NOMO-1 treated with dmso at 0.1 percent for 144 hours (cell line): ENCODE measurements at regions not wholly inside any gene's neighbourhood (a gene's known extent, or its start where the extent isn't known, plus 50 kb on each side); places are given as distances from the start of the nearest gene placed in this dataset.

ENCODE experiments used
- DNase-seq: peaks from one replicate; lab custom pipeline; 2025; ENCODE audit not compliant: unreplicated experiment; lab: John Stamatoyannopoulos, UW

- DNase-seq = no peak
Observed at GRCh38 chr4:159003420-159004253, 99.2 kb upstream of the RAPGEF2 start.

GRCh38 chr4:159006202-159006601 is 96.7 kb upstream of the RAPGEF2 start:
- no peak for DNase-seq

GRCh38 chr4:159008671-159009070 is 94.2 kb upstream of the RAPGEF2 start:
- no peak for DNase-seq

- no peak for DNase-seq
Observed at GRCh38 chr4:159009521-159009920, 93.4 kb upstream of the RAPGEF2 start.

GRCh38 chr4:159010100-159010499 is 92.8 kb upstream of the RAPGEF2 start:
- DNase-seq = no peak

- DNase-seq = no peak
Observed at GRCh38 chr4:159010563-159011260, 92.2 kb upstream of the RAPGEF2 start.

GRCh38 chr4:159012381-159012780 is 90.5 kb upstream of the RAPGEF2 start:
- no peak for DNase-seq

- DNase-seq = no peak
Observed at GRCh38 chr4:159013692-159014091, 89.2 kb upstream of the RAPGEF2 start.

- no peak for DNase-seq
Observed at GRCh38 chr4:159014859-159015258, 88.0 kb upstream of the RAPGEF2 start.

- no peak for DNase-seq
Observed at GRCh38 chr4:159015841-159016240, 87.0 kb upstream of the RAPGEF2 start.

GRCh38 chr4:159016593-159017024 is 86.3 kb upstream of the RAPGEF2 start:
- DNase-seq = no peak

GRCh38 chr4:159017323-159018026 is 85.4 kb upstream of the RAPGEF2 start:
- DNase-seq = no peak

- DNase-seq = no peak
Observed at GRCh38 chr4:159018062-159018629, 84.7 kb upstream of the RAPGEF2 start.

GRCh38 chr4:159019356-159019755 is 83.5 kb upstream of the RAPGEF2 start:
- DNase-seq = no peak

- DNase-seq = no peak
Observed at GRCh38 chr4:159021597-159022385, 81.1 kb upstream of the RAPGEF2 start.

GRCh38 chr4:159023741-159024140 is 79.1 kb upstream of the RAPGEF2 start:
- DNase-seq = no peak

GRCh38 chr4:159024266-159024665 is 78.6 kb upstream of the RAPGEF2 start:
- no peak for DNase-seq

GRCh38 chr4:159024828-159025227 is 78.1 kb upstream of the RAPGEF2 start:
- DNase-seq = no peak

- no peak for DNase-seq
Observed at GRCh38 chr4:159026329-159026728, 76.5 kb upstream of the RAPGEF2 start.

GRCh38 chr4:159027535-159027934 is 75.3 kb upstream of the RAPGEF2 start:
- DNase-seq = no peak

- DNase-seq = no peak
Observed at GRCh38 chr4:159029481-159029880, 73.4 kb upstream of the RAPGEF2 start.
